B cell (primary cell): ENCODE measurements at regions not wholly inside any gene's neighbourhood (a gene's known extent, or its start where the extent isn't known, plus 50 kb on each side); places are given as distances from the start of the nearest gene placed in this dataset.

Source experiments
- ATAC-seq: fragments of 200-7000 bp; cut with Tn5 transposase; one replicate; pipeline ENCODE4 v1.10.0; 2021; ENCODE audit warnings: low read depth, mild to moderate bottlenecking, moderate number of reproducible peaks, moderate library complexity
- CTCF ChIA-PET: fragments of 350-600 bp; sonication (Branson Sonifier 250); formaldehyde crosslinking; loops from one replicate; lab custom pipeline; 2021; ENCODE audit warnings: antibody characterized with exemption, inconsistent platforms; lab: Charles Lee
- POLR2A ChIA-PET: fragments of 350-600 bp; sonication (Branson Sonifier 250); formaldehyde crosslinking; loops from one replicate; lab custom pipeline; 2021; ENCODE audit warnings: antibody characterized with exemption; lab: Charles Lee
- DNase-seq: peaks from one replicate; pipeline ENCODE4 v3.0.0; 2013
- H2AFZ ChIP-seq: 2 replicates; pipeline ENCODE4 v1.6.1; 2012; ENCODE audit warnings: mild to moderate bottlenecking, low read depth, low read length; ENCODE audit not compliant: insufficient read depth, poor library complexity, severe bottlenecking
- H3K27ac ChIP-seq, 2 donors: 1 replicate in 1 of 2; 2 replicates in 1 of 2; pipeline ENCODE4 v1.5.1; 2012 to 2013; ENCODE audit warnings: low read length in 2 of 2, mild to moderate bottlenecking in 2 of 2, moderate library complexity in 1 of 2
- H3K27me3 ChIP-seq, 4 experiments: fragments of 200-600 bp in 1 of 4; sonication (generic) in 1 of 4; replicated peaks in 1 of 4; 1 replicate in 2 of 4; 2 replicates in 2 of 4; pipeline versions ENCODE4 v1.6.1 to v1.7.0; 2013 to 2016; ENCODE audit warnings: low read length in 3 of 4, mild to moderate bottlenecking in 2 of 4, mixed read lengths in 1 of 4, moderate library complexity in 1 of 4; ENCODE audit not compliant: insufficient read depth in 4 of 4, control insufficient read depth in 3 of 4; ENCODE audit errors: control extremely low read depth in 1 of 4
- H3K36me3 ChIP-seq, 2 experiments: replicated peaks in 1 of 2; 1 replicate in 1 of 2; 2 replicates in 1 of 2; pipeline versions ENCODE4 v1.6.1 to v1.7.1; 2013; ENCODE audit warnings: low read length in 1 of 2; ENCODE audit not compliant: insufficient read depth in 2 of 2, control insufficient read depth in 1 of 2; ENCODE audit errors: control extremely low read depth in 1 of 2, extremely low read depth in 1 of 2
- H3K4me1 ChIP-seq, 2 donors: fragments of 200-600 bp in 1 of 2; sonication (generic) in 1 of 2; 1 replicate in 1 of 2; 2 replicates in 1 of 2; pipeline versions ENCODE4 v1.5.1 to v1.6.1; 2013 to 2017; ENCODE audit warnings: low read length in 2 of 2; ENCODE audit not compliant: control insufficient read depth in 2 of 2, insufficient read depth in 2 of 2
- H3K4me2 ChIP-seq: replicated peaks from 2 replicates; pipeline ENCODE3; 2012; ENCODE audit warnings: mild to moderate bottlenecking, low read depth, low read length; ENCODE audit not compliant: poor library complexity, severe bottlenecking
- H3K4me3 ChIP-seq, 5 experiments: fragments of 200-600 bp in 1 of 5; sonication (generic) in 1 of 5; 1 replicate in 3 of 5; 2 replicates in 2 of 5; pipeline versions ENCODE4 v1.5.1 to v1.7.0; 2011 to 2016; ENCODE audit warnings: low read length in 4 of 5, mild to moderate bottlenecking in 4 of 5, low read depth in 2 of 5, control low read depth in 1 of 5, moderate library complexity in 1 of 5; ENCODE audit not compliant: insufficient read depth in 1 of 5; ENCODE audit errors: control extremely low read depth in 1 of 5, extremely low read depth in 1 of 5
- H3K79me2 ChIP-seq: fragments of 200-600 bp; sonication (generic); one replicate; pipeline ENCODE4 v1.6.0; 2016; ENCODE audit warnings: low read length; ENCODE audit not compliant: control insufficient read depth, insufficient read depth
- H3K9ac ChIP-seq: fragments of 200-600 bp; sonication (generic); 2 replicates; pipeline ENCODE4 v1.6.1; 2017; ENCODE audit warnings: mild to moderate bottlenecking, low read length, moderate library complexity
- H3K9me3 ChIP-seq, 3 donors: one replicate each; pipeline versions ENCODE4 v1.6.1 to v1.7.1; 2013; ENCODE audit warnings: low read length in 2 of 3; ENCODE audit not compliant: control insufficient read depth in 2 of 3, insufficient read depth in 1 of 3; ENCODE audit errors: control extremely low read depth in 1 of 3
- H4K20me1 ChIP-seq: 2 replicates; pipeline ENCODE4 v1.6.0; 2012; ENCODE audit warnings: mild to moderate bottlenecking, low read length; ENCODE audit not compliant: insufficient read depth, control insufficient read depth, poor library complexity, severe bottlenecking
- H3K27ac Mint-ChIP-seq: one replicate; pipeline ENCODE4 v1.8.0; 2021; ENCODE audit warnings: mixed read lengths
- H3K27me3 Mint-ChIP-seq: one replicate; pipeline ENCODE4 v1.8.0; 2021; ENCODE audit warnings: mixed read lengths
- H3K4me1 Mint-ChIP-seq: one replicate; pipeline ENCODE4 v1.8.0; 2021; ENCODE audit warnings: mixed read lengths
- H3K4me3 Mint-ChIP-seq: one replicate; pipeline ENCODE4 v1.8.0; 2021; ENCODE audit warnings: mixed read lengths
- H3K9me3 Mint-ChIP-seq: one replicate; pipeline ENCODE4 v1.8.0; 2022; ENCODE audit warnings: mixed read lengths; ENCODE audit not compliant: insufficient read depth
- EZH2 ChIP-seq: IDR thresholded peaks from 2 replicates; pipeline ENCODE4 v1.6.1; 2012; ENCODE audit warnings: borderline replicate concordance, low read depth, mild to moderate bottlenecking, moderate library complexity, low read length; ENCODE audit not compliant: insufficient read depth, poor library complexity, severe bottlenecking
- WGBS: methylation state at CpG from one replicate; pipeline ENCODE4 v1.1.5; 2013; ENCODE audit warnings: missing lambda C conversion rate; ENCODE audit not compliant: insufficient coverage; 5-methylcytosine and 5-hydroxymethylcytosine counted together
- intact Hi-C: fragments of 100-400 bp; cut with micrococcal nuclease; formaldehyde crosslinking; loops from one replicate; pipeline ENCODE4 v1.10.0; 2022
- TF ChIP-seq, protein P1 (sequence below): fragments of 200-600 bp; IDR thresholded peaks from one replicate; pipeline ENCODE4 v1.8.0; 2022; ENCODE audit warnings: antibody characterized with exemption, mild to moderate bottlenecking

DNA sequence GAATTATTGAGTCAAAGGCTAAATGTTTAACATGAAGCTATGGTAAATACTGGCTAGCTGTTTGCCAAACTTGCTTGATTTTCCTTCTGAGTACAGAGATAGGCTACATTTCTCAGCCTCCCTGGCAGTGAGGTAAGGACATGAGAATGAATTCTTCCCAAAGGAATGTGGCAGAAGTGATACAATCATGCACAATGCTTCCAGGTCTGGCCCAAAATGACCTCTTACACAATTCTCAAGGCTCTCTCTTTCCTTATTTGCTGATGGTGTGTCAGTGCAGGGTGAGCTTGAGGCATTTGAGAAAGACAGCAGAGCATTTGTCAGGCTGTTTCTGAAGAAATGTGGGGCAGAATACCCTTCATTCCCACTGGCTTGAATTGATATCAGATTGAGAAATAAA lies 95.6 kb upstream of the NABP1 start:
- Histone ChIP-seq H3K4me3 (no peak overlapping the region), H4K20me1 (no peaks in the 10 kb centered on the region), H3K36me3 (no peaks in the 10 kb centered on the region), H2AFZ (no peak overlapping the region), H3K4me2 (no peak overlapping the region), H3K27ac (no peak overlapping the region), H3K79me2 (no peaks in the 10 kb centered on the region), H3K27me3 (no peaks in the 10 kb centered on the region), H3K9ac (no peak overlapping the region), H3K9me3 (no peaks in the 10 kb centered on the region), H3K4me1 (no peaks in the 10 kb centered on the region)
- no peaks in the 10 kb centered on the region for H3K9me3 Mint-ChIP-seq
- H3K27me3 Mint-ChIP-seq = no peaks in the 10 kb centered on the region
- H3K27ac Mint-ChIP-seq = no peak overlapping the region
- TF ChIP-seq, protein P1, sequence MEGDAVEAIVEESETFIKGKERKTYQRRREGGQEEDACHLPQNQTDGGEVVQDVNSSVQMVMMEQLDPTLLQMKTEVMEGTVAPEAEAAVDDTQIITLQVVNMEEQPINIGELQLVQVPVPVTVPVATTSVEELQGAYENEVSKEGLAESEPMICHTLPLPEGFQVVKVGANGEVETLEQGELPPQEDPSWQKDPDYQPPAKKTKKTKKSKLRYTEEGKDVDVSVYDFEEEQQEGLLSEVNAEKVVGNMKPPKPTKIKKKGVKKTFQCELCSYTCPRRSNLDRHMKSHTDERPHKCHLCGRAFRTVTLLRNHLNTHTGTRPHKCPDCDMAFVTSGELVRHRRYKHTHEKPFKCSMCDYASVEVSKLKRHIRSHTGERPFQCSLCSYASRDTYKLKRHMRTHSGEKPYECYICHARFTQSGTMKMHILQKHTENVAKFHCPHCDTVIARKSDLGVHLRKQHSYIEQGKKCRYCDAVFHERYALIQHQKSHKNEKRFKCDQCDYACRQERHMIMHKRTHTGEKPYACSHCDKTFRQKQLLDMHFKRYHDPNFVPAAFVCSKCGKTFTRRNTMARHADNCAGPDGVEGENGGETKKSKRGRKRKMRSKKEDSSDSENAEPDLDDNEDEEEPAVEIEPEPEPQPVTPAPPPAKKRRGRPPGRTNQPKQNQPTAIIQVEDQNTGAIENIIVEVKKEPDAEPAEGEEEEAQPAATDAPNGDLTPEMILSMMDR = no peak
- no peak for TF ChIP-seq EZH2
- H3K4me3 Mint-ChIP-seq = no peak overlapping the region
- ATAC-seq = no peak
- intact Hi-C loops = no loop called here
- H3K4me1 Mint-ChIP-seq = no peaks in the 10 kb centered on the region
- ChIA-PET POLR2A (no interaction called here), CTCF (no interaction called here)
- no peak for DNase-seq

DNA sequence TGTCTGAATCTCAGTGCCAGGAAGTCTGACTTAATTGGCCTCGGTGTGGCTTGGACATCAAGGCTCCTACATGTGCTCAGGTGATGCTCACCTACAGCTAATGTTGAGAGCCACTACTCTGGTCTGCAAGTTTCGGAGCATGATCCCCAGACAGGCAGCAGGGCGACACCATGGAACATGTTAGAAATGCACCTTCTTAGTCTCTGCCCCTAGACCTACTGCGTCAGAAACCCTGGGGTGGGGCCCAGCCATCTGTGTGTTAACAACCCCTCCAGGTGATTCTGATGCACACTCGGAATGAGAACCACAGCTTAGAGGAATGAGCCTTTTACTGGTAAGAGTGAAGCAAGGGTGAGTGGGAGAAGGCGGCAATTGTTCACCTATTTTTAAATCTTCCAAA lies 86.9 kb upstream of the NABP1 start:
- Histone ChIP-seq H4K20me1 (no peaks in the 10 kb centered on the region), H3K4me2 (no peak overlapping the region), H3K36me3 (no peaks in the 10 kb centered on the region), H3K79me2 (no peaks in the 10 kb centered on the region), H3K4me3 (no peak overlapping the region), H3K4me1 (no peaks in the 10 kb centered on the region), H2AFZ (no peak overlapping the region), H3K9ac (no peak overlapping the region), H3K9me3 (peaks cover 0 to 10% (median 5%) of the 10 kb centered on the region in 3 donors), H3K27me3 (no peaks in the 10 kb centered on the region), H3K27ac (no peak overlapping the region)
- ATAC-seq (no peak), DNase-seq (no peak)
- POLR2A ChIA-PET = no interaction called here
- intact Hi-C loops = no loop called here
- CTCF ChIA-PET = no interaction called here
- H3K27me3 Mint-ChIP-seq = no peaks in the 10 kb centered on the region
- no peaks in the 10 kb centered on the region for H3K9me3 Mint-ChIP-seq
- H3K27ac Mint-ChIP-seq = no peak overlapping the region
- WGBS = 100% methylated on average over 2 of the region's 6 CpGs
- H3K4me1 Mint-ChIP-seq = no peaks in the 10 kb centered on the region
- no peak overlapping the region for H3K4me3 Mint-ChIP-seq
- no peak for TF ChIP-seq EZH2
- TF ChIP-seq, protein P1 = no peak
